Nephron (organoid): ENCODE measurements at regions not wholly inside any gene's neighbourhood (a gene's known extent, or its start where the extent isn't known, plus 50 kb on each side); places are given as distances from the start of the nearest gene placed in this dataset.

Experiments used
- H3K27ac Mint-ChIP-seq, 3 experiments: 2 replicates each; pipeline ENCODE4 v1.8.0; 2020; ENCODE audit warnings: mixed read lengths in 3 of 3, mild to moderate bottlenecking in 2 of 3, moderate library complexity in 1 of 3
- H3K27me3 Mint-ChIP-seq: 2 replicates; pipeline ENCODE4 v1.8.0; 2021; ENCODE audit warnings: low read depth, mild to moderate bottlenecking, moderate library complexity, mixed read lengths
- H3K36me3 Mint-ChIP-seq: 2 replicates; pipeline ENCODE4 v1.8.0; 2020; ENCODE audit warnings: low read depth, mixed read lengths
- H3K4me1 Mint-ChIP-seq: 2 replicates; pipeline ENCODE4 v1.8.0; 2020; ENCODE audit warnings: mixed read lengths
- H3K4me3 Mint-ChIP-seq, 3 experiments: 2 replicates each; pipeline ENCODE4 v1.8.0; 2020; ENCODE audit warnings: mild to moderate bottlenecking in 3 of 3, mixed read lengths in 3 of 3, moderate library complexity in 2 of 3
- H3K9me3 Mint-ChIP-seq: 2 replicates; pipeline ENCODE4 v1.8.0; 2020; ENCODE audit warnings: mixed read lengths
- CTCF ChIP-seq, 3 experiments: fragments of 200-600 bp; sonication (generic); IDR thresholded peaks; one replicate each; pipeline ENCODE4 v1.5.0; 2021; ENCODE audit warnings: antibody characterized with exemption in 3 of 3; ENCODE audit not compliant: unreplicated experiment in 3 of 3

DNA sequence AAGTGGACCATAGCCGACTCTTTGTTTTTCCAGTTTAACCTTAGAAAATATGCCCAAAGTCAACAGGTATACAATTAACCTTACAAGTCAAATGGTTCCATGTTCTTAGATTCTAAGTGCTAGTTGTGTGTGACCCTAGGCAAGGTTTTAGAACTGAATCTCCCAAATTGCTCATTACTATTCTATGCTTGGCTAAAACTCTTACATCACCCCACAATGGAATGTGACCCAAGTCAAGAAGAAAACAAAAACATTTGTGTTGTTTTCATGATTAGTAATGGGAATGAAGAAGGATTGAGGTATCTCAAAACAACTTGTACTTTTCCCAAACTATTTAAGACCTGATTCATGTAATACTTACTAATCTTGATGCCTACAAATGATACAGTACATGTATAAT is 159.2 kb downstream of the ARRDC3 start:
- H3K4me1 Mint-ChIP-seq, result peaks cover 17% of the 10 kb centered on the region
- H3K27ac Mint-ChIP-seq, result peak overlapping the region in 1 of 3 experiments; percentile 86
- no peak overlapping the region for H3K4me3 Mint-ChIP-seq
- no peak for TF ChIP-seq CTCF (IDR thresholded peaks at IDR 0.05; ENCODE audit: unreplicated experiment in 3 of 3)
- H3K27me3 Mint-ChIP-seq, result no peaks in the 10 kb centered on the region
- H3K9me3 Mint-ChIP-seq, result no peaks in the 10 kb centered on the region
- no peaks in the 10 kb centered on the region for H3K36me3 Mint-ChIP-seq

DNA sequence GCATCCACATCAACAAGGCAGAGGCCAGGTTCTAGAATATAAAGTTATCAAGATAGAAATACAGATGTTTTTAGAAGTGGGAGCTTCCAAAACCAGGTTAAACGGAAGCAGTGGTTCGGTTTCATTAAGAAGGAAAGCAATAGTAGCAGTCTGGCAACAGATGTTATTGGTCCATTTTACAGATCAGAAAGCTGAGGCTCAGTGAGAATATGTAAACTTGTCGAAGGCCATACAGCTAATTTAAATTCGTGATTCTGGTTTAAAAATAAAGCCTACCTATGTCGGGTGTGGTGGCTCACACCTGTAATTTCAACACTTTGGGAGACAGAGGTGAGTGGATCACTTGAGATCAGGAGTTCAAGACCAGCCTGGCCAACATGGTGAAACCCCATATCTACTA is 160.6 kb downstream of the ARRDC3 start:
- no peaks in the 10 kb centered on the region for H3K9me3 Mint-ChIP-seq
- no peak overlapping the region for H3K4me3 Mint-ChIP-seq
- no peak for TF ChIP-seq CTCF (IDR thresholded peaks at IDR 0.05; ENCODE audit: unreplicated experiment in 3 of 3)
- H3K27ac Mint-ChIP-seq, result no peak overlapping the region
- no peaks in the 10 kb centered on the region for H3K36me3 Mint-ChIP-seq
- no peaks in the 10 kb centered on the region for H3K27me3 Mint-ChIP-seq
- H3K4me1 Mint-ChIP-seq, result peaks cover 20% of the 10 kb centered on the region

GRCh38 chr5:91221917-91222316 is 161.2 kb downstream of the ARRDC3 start:
- no peaks in the 10 kb centered on the region for H3K27me3 Mint-ChIP-seq
- H3K4me1 Mint-ChIP-seq, result peaks cover 20% of the 10 kb centered on the region
- H3K9me3 Mint-ChIP-seq, result no peaks in the 10 kb centered on the region
- peak overlapping the region in 1 of 3 experiments; percentile 6 for H3K27ac Mint-ChIP-seq
- no peak for TF ChIP-seq CTCF (IDR thresholded peaks at IDR 0.05; ENCODE audit: unreplicated experiment in 3 of 3)
- H3K4me3 Mint-ChIP-seq, result no peak overlapping the region
- H3K36me3 Mint-ChIP-seq, result no peaks in the 10 kb centered on the region

DNA sequence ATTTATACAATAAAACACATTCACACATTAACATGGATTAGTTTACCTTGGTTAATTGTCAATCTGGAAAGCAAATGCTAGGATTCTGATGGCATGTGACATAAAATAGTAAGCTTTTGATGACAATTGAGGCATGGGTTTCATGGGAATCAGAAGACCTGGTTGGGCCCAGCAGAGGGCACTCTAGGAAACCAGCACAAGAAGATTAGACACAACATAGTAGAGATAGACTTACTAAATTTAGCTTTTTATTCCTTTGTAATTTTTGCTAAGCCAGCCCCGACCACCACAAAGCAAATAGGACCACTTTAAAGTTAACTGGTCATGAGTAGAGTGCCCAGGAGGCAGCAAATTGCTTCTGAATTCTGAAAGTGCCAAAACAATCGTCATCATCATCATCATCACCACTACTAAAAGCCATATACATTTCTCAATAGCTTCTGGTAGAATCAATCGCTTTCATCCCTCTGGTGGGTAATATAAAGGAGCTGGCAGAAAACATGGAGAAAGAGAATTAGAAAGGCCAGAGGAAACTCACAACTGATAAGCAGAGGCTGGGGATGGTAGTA is 163.2 kb downstream of the ARRDC3 start:
- peak in 1 of 3 experiments; percentile 19 for TF ChIP-seq CTCF (IDR thresholded peaks at IDR 0.05; ENCODE audit: unreplicated experiment in 3 of 3)
- H3K9me3 Mint-ChIP-seq, result no peaks in the 10 kb centered on the region
- no peaks in the 10 kb centered on the region for H3K27me3 Mint-ChIP-seq
- peak overlapping the region in 2 of 3 experiments; percentile 58 to 72 for H3K27ac Mint-ChIP-seq
- no peaks in the 10 kb centered on the region for H3K36me3 Mint-ChIP-seq
- no peak overlapping the region for H3K4me3 Mint-ChIP-seq
- peaks cover 14% of the 10 kb centered on the region for H3K4me1 Mint-ChIP-seq

GRCh38 chr5:91219091-91219802 is 163.9 kb downstream of the ARRDC3 start:
- TF ChIP-seq CTCF (IDR thresholded peaks at IDR 0.05; ENCODE audit: unreplicated experiment in 3 of 3), result no peak
- H3K27ac Mint-ChIP-seq, result peak overlapping the region; percentile 30 to 72 (median 58)
- peaks cover 14% of the 10 kb centered on the region for H3K4me1 Mint-ChIP-seq
- no peaks in the 10 kb centered on the region for H3K27me3 Mint-ChIP-seq
- H3K4me3 Mint-ChIP-seq, result no peak overlapping the region
- H3K9me3 Mint-ChIP-seq, result no peaks in the 10 kb centered on the region
- H3K36me3 Mint-ChIP-seq, result no peaks in the 10 kb centered on the region

- H3K27me3 Mint-ChIP-seq, result no peaks in the 10 kb centered on the region
- no peak for TF ChIP-seq CTCF (IDR thresholded peaks at IDR 0.05; ENCODE audit: unreplicated experiment in 3 of 3)
- no peak overlapping the region for H3K27ac Mint-ChIP-seq
- peaks cover 18% of the 10 kb centered on the region for H3K4me1 Mint-ChIP-seq
- H3K4me3 Mint-ChIP-seq, result no peak overlapping the region
- no peaks in the 10 kb centered on the region for H3K9me3 Mint-ChIP-seq
- H3K36me3 Mint-ChIP-seq, result no peaks in the 10 kb centered on the region
Observed at GRCh38 chr5:91217859-91218258, 165.3 kb downstream of the ARRDC3 start.
